HepG2 (cell line): ENCODE measurements at regions not wholly inside any gene's neighbourhood (a gene's known extent, or its start where the extent isn't known, plus 50 kb on each side); places are given as distances from the start of the nearest gene placed in this dataset.

Experiments
- ATAC-seq: fragments of 200-7000 bp; cut with Tn5 transposase; 3 replicates; pipeline ENCODE4 v1.9.1; 2020; ENCODE audit warnings: mild to moderate bottlenecking, moderate library complexity
- BruUV-seq: library from RNA; stranded (reverse); fragments of 400-500 nt; replicated peaks from 2 replicates; lab custom pipeline; 2021; lab: Mats Ljungman, UMichigan
- CTCF ChIA-PET: fragments of 300-600 bp; formaldehyde crosslinking; extraction: SDS; loops from one replicate; lab custom pipeline; 2021; ENCODE audit warnings: low total read pairs, inconsistent platforms, low intra/inter-chr PET ratio; lab: Yijun Ruan, JAX
- POLR2A ChIA-PET: fragments of 350-600 bp; sonication (Branson Sonifier 250); formaldehyde crosslinking; loops from one replicate; lab custom pipeline; 2020; ENCODE audit warnings: antibody characterized with exemption, inconsistent platforms; lab: Yijun Ruan, JAX
- DNase-seq: peaks from one replicate; pipeline ENCODE4 v3.0.0-alpha.2; 2015; ENCODE audit warnings: low spot score
- FAIRE-seq: peaks from 3 replicates; lab custom pipeline; 2011; peaks lifted over from hg19 to GRCh38; lab: Jason Lieb, UNC
- H2AFZ ChIP-seq: one replicate; pipeline ENCODE4 v1.6.1; 2011; ENCODE audit warnings: low read length, inconsistent platforms
- H3K27ac ChIP-seq: fragments of 300-600 bp; 3 replicates; pipeline ENCODE4 v1.8.0; 2011; ENCODE audit warnings: mixed run types, mild to moderate bottlenecking, mixed read lengths, low read length, inconsistent platforms; ENCODE audit not compliant: insufficient read depth; ENCODE audit errors: extremely low read length
- H3K27me3 ChIP-seq, 2 experiments: fragments of 200-600 bp in 1 of 2; 2 replicates in 1 of 2; 3 replicates in 1 of 2; pipeline versions ENCODE4 v1.6.0 to v1.8.0; 2011; ENCODE audit warnings: low read length in 2 of 2, mild to moderate bottlenecking in 2 of 2, moderate library complexity in 2 of 2, inconsistent platforms in 1 of 2; ENCODE audit not compliant: insufficient read depth in 2 of 2, control insufficient read depth in 1 of 2
- H3K36me3 ChIP-seq, 2 experiments: fragments of 200-600 bp in 1 of 2; replicated peaks in 1 of 2; 2 replicates in 1 of 2; 3 replicates in 1 of 2; pipeline versions ENCODE4 v1.5.1 to v1.8.0; 2011; ENCODE audit warnings: low read length in 2 of 2, inconsistent platforms in 1 of 2; ENCODE audit not compliant: insufficient read depth in 2 of 2, control insufficient read depth in 1 of 2
- H3K4me1 ChIP-seq: 2 replicates; pipeline ENCODE4 v1.5.1; 2012; ENCODE audit warnings: low read length, inconsistent platforms; ENCODE audit not compliant: insufficient read depth
- H3K4me2 ChIP-seq: 2 replicates; pipeline ENCODE4 v1.6.0; 2011; ENCODE audit warnings: low read depth, low read length, inconsistent platforms
- H3K4me3 ChIP-seq, 3 experiments: fragments of 200-600 bp in 1 of 3; sonication (generic), shearing (Covaris generic) in 1 of 3; replicated peaks in 1 of 3; 2 replicates each; pipeline ENCODE4 v1.5.1; 2011 to 2016; ENCODE audit warnings: low read length in 3 of 3, inconsistent platforms in 2 of 3, low read depth in 2 of 3, mild to moderate bottlenecking in 2 of 3, control low read depth in 1 of 3, mixed read lengths in 1 of 3; ENCODE audit not compliant: insufficient read depth in 1 of 3
- H3K79me2 ChIP-seq: one replicate; pipeline ENCODE4 v1.6.1; 2011; ENCODE audit warnings: low read length, inconsistent platforms; ENCODE audit not compliant: insufficient read depth
- H3K9ac ChIP-seq: 2 replicates; pipeline ENCODE4 v1.6.0; 2011; ENCODE audit warnings: mild to moderate bottlenecking, low read depth, low read length, inconsistent platforms; ENCODE audit not compliant: insufficient read depth
- H3K9me3 ChIP-seq: 2 replicates; pipeline ENCODE4 v1.5.1; 2012; ENCODE audit warnings: mild to moderate bottlenecking, low read length
- H4K20me1 ChIP-seq: 2 replicates; pipeline ENCODE4 v1.6.0; 2011; ENCODE audit warnings: inconsistent platforms, mild to moderate bottlenecking, low read length, moderate library complexity; ENCODE audit not compliant: insufficient read depth
- ADNP ChIP-seq: sonication (generic); formaldehyde crosslinking; IDR thresholded peaks from 2 replicates; pipeline ENCODE4 v1.4.0; 2020; ENCODE audit warnings: missing genetic modification reagents
- ASH2L ChIP-seq: fragments of 300-600, 200-600 bp; sonication (generic); IDR thresholded peaks from 2 replicates; pipeline ENCODE4 v1.7.0; 2017; ENCODE audit warnings: low read depth, mild to moderate bottlenecking, moderate library complexity, mixed read lengths, low read length; ENCODE audit not compliant: insufficient read length
- GTF2F1 ChIP-seq: fragments of 150-350 bp; IDR thresholded peaks from 2 replicates; pipeline ENCODE4 v1.6.1; 2014; ENCODE audit warnings: low read length
- JDP2 ChIP-seq: sonication (generic); formaldehyde crosslinking; IDR thresholded peaks from 2 replicates; pipeline ENCODE4 v1.8.1; 2022; ENCODE audit warnings: missing genetic modification reagents, borderline replicate concordance
- KLF15 ChIP-seq: sonication (generic); formaldehyde crosslinking; IDR thresholded peaks from 2 replicates; pipeline ENCODE4 v1.8.1; 2023; ENCODE audit warnings: borderline replicate concordance, mild to moderate bottlenecking, inconsistent platforms, missing genetic modification reagents, mixed read lengths
- MXI1 ChIP-seq: IDR thresholded peaks from 3 replicates; pipeline ENCODE4 v1.6.1; 2012; ENCODE audit warnings: low read depth, low read length, inconsistent platforms, borderline replicate concordance
- NFRKB ChIP-seq: fragments of 450-650 bp; IDR thresholded peaks from 2 replicates; pipeline ENCODE4 v1.6.1; 2017
- PITX1 ChIP-seq: sonication (generic); formaldehyde crosslinking; IDR thresholded peaks from 2 replicates; pipeline ENCODE4 v1.5.1; 2020; ENCODE audit warnings: mild to moderate bottlenecking, missing genetic modification reagents
- TCF12 ChIP-seq, 2 experiments: fragments of 450-650 bp in 1 of 2; sonication (generic) in 1 of 2; formaldehyde crosslinking in 1 of 2; IDR thresholded peaks; 2 replicates each; pipeline versions ENCODE4 v1.6.1 to v1.8.0; 2017 to 2022; ENCODE audit warnings: antibody characterized with exemption in 1 of 2, mild to moderate bottlenecking in 1 of 2, missing genetic modification reagents in 1 of 2, moderate library complexity in 1 of 2
- ZBTB3 ChIP-seq: sonication (generic); formaldehyde crosslinking; IDR thresholded peaks from 2 replicates; pipeline ENCODE4 v1.4.0; 2020; ENCODE audit warnings: low read depth, mild to moderate bottlenecking, moderate library complexity, missing genetic modification reagents, borderline replicate concordance
- ZNF235 ChIP-seq: sonication (generic); formaldehyde crosslinking; IDR thresholded peaks from 2 replicates; pipeline ENCODE4 v1.8.1; 2023; ENCODE audit warnings: mild to moderate bottlenecking, missing genetic modification reagents, borderline replicate concordance
- ZNF329 ChIP-seq: sonication (generic); formaldehyde crosslinking; IDR thresholded peaks from 2 replicates; pipeline ENCODE4 v1.9.0; 2021; ENCODE audit warnings: low read depth, mild to moderate bottlenecking, missing genetic modification reagents
- WGBS: methylation state at CpG from one replicate; pipeline ENCODE4 v1.1.6; 2017; ENCODE audit warnings: low lambda C conversion rate; 5-methylcytosine and 5-hydroxymethylcytosine counted together
- in situ Hi-C: cut with HindIII; loops from 2 replicates; pipeline ENCODE4 v1.10.0; 2017; ENCODE audit warnings: low pct_unique_long_range_greater_than_20kb; ENCODE audit not compliant: extremely low pct_ligation_motif_present
- intact Hi-C: fragments of 100-400 bp; cut with micrococcal nuclease; formaldehyde crosslinking; loops from one replicate; pipeline ENCODE4 v1.10.0; 2022; ENCODE audit not compliant: unreplicated experiment
- TF ChIP-seq, protein P1 (sequence below): sonication (generic); formaldehyde crosslinking; IDR thresholded peaks from 2 replicates; pipeline ENCODE4 v1.4.0; 2020; ENCODE audit warnings: missing genetic modification reagents
- TF ChIP-seq, protein P2 (sequence below): sonication (generic); formaldehyde crosslinking; IDR thresholded peaks from 2 replicates; pipeline ENCODE4 v1.8.1; 2023; ENCODE audit warnings: mild to moderate bottlenecking, missing genetic modification reagents
- TF ChIP-seq, protein P3 (sequence below): sonication (generic); formaldehyde crosslinking; IDR thresholded peaks from 2 replicates; pipeline ENCODE4 v1.5.0; 2020; ENCODE audit warnings: mild to moderate bottlenecking, low read depth, missing genetic modification reagents, borderline replicate concordance
- TF ChIP-seq, protein P4 (sequence below): sonication (generic); formaldehyde crosslinking; IDR thresholded peaks from 2 replicates; pipeline ENCODE4 v1.4.0; 2020; ENCODE audit warnings: missing genetic modification reagents, borderline replicate concordance
- TF ChIP-seq, protein P5 (sequence below): sonication (generic); formaldehyde crosslinking; IDR thresholded peaks from 2 replicates; pipeline ENCODE4 v1.4.0; 2020; ENCODE audit warnings: missing genetic modification reagents, borderline replicate concordance

DNA sequence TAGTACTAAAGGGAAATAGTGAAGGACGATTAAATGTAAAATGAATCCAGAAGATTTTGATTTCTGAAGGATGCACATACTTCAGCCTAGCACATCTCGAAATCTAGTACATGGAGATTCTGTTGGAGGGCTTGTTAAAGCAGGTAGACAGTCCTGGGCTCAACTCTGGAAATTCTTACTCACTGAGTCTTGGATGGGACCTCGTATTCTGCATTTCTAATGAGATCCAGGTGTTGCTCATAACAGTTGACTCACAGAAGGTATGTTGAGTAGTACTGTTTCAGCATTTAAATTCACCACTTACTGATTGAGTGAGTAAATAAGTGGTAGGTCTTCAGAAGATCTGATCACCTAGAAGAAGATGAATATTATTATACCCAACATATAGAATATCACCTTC, 623.4 kb upstream of the SGO1 start (continued):
- TF ChIP-seq, protein P1, sequence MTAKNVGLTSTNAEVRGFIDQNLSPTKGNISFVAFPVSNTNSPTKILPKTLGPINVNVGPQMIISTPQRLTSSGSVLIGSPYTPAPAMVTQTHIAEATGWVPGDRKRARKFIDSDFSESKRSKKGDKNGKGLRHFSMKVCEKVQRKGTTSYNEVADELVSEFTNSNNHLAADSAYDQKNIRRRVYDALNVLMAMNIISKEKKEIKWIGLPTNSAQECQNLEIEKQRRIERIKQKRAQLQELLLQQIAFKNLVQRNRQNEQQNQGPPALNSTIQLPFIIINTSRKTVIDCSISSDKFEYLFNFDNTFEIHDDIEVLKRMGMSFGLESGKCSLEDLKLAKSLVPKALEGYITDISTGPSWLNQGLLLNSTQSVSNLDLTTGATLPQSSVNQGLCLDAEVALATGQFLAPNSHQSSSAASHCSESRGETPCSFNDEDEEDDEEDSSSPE (CRISPR knock-in tag), result no peak

DNA sequence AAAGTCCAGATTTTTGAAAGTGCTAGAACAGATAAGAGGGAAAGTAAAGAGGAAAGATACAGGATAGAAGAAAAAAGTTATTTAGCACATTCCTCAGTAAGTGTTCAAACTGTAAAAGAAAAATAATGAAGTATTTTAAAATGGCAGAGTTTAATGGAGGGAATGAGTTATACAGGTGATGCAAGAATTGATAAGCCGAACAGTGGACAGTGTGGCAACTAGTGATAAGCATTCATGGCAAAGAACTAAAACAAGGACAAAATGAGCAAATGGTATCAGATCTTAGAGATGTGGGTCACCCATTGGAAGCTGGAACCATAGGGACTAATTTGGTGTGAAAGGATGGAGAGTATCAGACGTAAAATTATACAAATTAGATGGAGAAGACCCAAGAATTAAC, 622.9 kb upstream of the SGO1 start:
- H3K36me3 ChIP-seq, result no peaks in the 10 kb centered on the region
- WGBS, result 11% methylated on average over 2 of the region's 2 CpGs
- peaks cover 90% of the 10 kb centered on the region for H3K9me3 ChIP-seq
- H3K4me2 ChIP-seq, result no peak overlapping the region
- H3K79me2 ChIP-seq, result no peaks in the 10 kb centered on the region
- no TSS peak for BruUV-seq
- ChIA-PET POLR2A (no interaction called here), CTCF (no interaction called here)
- no peak overlapping the region for H3K27ac ChIP-seq
- no peaks in the 10 kb centered on the region for H3K4me1 ChIP-seq
- no peaks in the 10 kb centered on the region for H4K20me1 ChIP-seq
- H3K27me3 ChIP-seq, result no peaks in the 10 kb centered on the region
- intact Hi-C loops (no loop called here), in situ Hi-C loops (no loop called here)
- no peak for DNase-seq
- H2AFZ ChIP-seq, result no peak overlapping the region
- H3K4me3 ChIP-seq, result no peak overlapping the region
- ATAC-seq, result no peak
- FAIRE-seq, result no peak
- no peak overlapping the region for H3K9ac ChIP-seq
- TF ChIP-seq NFRKB (no peak), JDP2 (CRISPR knock-in tag) (no peak), KLF15 (CRISPR knock-in tag) (no peak), GTF2F1 (no peak), ASH2L (no peak), TCF12 (IDR thresholded peaks at IDR 0.05) (no peak), TCF12 (CRISPR knock-in tag; IDR thresholded peaks at IDR 0.05) (no peak), ADNP (no peak), ZBTB3 (CRISPR knock-in tag) (no peak), PITX1 (no peak), MXI1 (no peak), ZNF329 (no peak), ZNF235 (CRISPR knock-in tag) (no peak)
- TF ChIP-seq, protein P2, sequence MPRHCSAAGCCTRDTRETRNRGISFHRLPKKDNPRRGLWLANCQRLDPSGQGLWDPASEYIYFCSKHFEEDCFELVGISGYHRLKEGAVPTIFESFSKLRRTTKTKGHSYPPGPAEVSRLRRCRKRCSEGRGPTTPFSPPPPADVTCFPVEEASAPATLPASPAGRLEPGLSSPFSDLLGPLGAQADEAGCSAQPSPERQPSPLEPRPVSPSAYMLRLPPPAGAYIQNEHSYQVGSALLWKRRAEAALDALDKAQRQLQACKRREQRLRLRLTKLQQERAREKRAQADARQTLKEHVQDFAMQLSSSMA (CRISPR knock-in tag), result no peak
- TF ChIP-seq, protein P3, sequence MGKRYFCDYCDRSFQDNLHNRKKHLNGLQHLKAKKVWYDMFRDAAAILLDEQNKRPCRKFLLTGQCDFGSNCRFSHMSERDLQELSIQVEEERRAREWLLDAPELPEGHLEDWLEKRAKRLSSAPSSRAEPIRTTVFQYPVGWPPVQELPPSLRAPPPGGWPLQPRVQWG, result no peak
- TF ChIP-seq, protein P4, sequence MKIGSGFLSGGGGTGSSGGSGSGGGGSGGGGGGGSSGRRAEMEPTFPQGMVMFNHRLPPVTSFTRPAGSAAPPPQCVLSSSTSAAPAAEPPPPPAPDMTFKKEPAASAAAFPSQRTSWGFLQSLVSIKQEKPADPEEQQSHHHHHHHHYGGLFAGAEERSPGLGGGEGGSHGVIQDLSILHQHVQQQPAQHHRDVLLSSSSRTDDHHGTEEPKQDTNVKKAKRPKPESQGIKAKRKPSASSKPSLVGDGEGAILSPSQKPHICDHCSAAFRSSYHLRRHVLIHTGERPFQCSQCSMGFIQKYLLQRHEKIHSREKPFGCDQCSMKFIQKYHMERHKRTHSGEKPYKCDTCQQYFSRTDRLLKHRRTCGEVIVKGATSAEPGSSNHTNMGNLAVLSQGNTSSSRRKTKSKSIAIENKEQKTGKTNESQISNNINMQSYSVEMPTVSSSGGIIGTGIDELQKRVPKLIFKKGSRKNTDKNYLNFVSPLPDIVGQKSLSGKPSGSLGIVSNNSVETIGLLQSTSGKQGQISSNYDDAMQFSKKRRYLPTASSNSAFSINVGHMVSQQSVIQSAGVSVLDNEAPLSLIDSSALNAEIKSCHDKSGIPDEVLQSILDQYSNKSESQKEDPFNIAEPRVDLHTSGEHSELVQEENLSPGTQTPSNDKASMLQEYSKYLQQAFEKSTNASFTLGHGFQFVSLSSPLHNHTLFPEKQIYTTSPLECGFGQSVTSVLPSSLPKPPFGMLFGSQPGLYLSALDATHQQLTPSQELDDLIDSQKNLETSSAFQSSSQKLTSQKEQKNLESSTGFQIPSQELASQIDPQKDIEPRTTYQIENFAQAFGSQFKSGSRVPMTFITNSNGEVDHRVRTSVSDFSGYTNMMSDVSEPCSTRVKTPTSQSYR (CRISPR knock-in tag), result no peak
- TF ChIP-seq, protein P5, sequence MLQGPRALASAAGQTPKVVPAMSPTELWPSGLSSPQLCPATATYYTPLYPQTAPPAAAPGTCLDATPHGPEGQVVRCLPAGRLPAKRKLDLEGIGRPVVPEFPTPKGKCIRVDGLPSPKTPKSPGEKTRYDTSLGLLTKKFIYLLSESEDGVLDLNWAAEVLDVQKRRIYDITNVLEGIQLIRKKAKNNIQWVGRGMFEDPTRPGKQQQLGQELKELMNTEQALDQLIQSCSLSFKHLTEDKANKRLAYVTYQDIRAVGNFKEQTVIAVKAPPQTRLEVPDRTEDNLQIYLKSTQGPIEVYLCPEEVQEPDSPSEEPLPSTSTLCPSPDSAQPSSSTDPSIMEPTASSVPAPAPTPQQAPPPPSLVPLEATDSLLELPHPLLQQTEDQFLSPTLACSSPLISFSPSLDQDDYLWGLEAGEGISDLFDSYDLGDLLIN, result no peak
